HT1080 (cell line): ENCODE measurements at regions not wholly inside any gene's neighbourhood (a gene's known extent, or its start where the extent isn't known, plus 50 kb on each side); places are given as distances from the start of the nearest gene placed in this dataset.

Source experiments
- DNase-seq: peaks from one replicate; pipeline ENCODE4 v3.0.0-alpha.2; 2015; ENCODE audit warnings: low read depth

- no peak for DNase-seq
Measured at GRCh38 chr16:85187886-85188285, 75.6 kb upstream of the CIBAR2 start.

GRCh38 chr16:85188822-85189672 lies 76.8 kb upstream of the CIBAR2 start:
- DNase-seq: no peak

- no peak for DNase-seq
Measured at GRCh38 chr16:85190572-85190971, 78.3 kb upstream of the CIBAR2 start.

GRCh38 chr16:85191341-85191965 lies 79.2 kb upstream of the CIBAR2 start:
- no peak for DNase-seq

GRCh38 chr16:85192238-85193114 lies 80.2 kb upstream of the CIBAR2 start:
- no peak for DNase-seq

GRCh38 chr16:85193115-85193493 lies 80.8 kb upstream of the CIBAR2 start:
- no peak for DNase-seq

GRCh38 chr16:85193876-85194275 lies 81.6 kb upstream of the CIBAR2 start:
- no peak for DNase-seq

- DNase-seq: no peak
Measured at GRCh38 chr16:85194307-85195270, 82.3 kb upstream of the CIBAR2 start.

- DNase-seq: no peak
Measured at GRCh38 chr16:85195271-85195647, 83.0 kb upstream of the CIBAR2 start.

GRCh38 chr16:85195900-85196772 lies 83.9 kb upstream of the CIBAR2 start:
- DNase-seq: no peak

GRCh38 chr16:85196976-85197375 lies 84.7 kb upstream of the CIBAR2 start:
- no peak for DNase-seq

GRCh38 chr16:85197611-85198566 lies 85.6 kb upstream of the CIBAR2 start:
- DNase-seq: no peak

- DNase-seq: no peak
Measured at GRCh38 chr16:85199069-85199725, 86.9 kb upstream of the CIBAR2 start.

- DNase-seq: no peak
Measured at GRCh38 chr16:85199880-85200279, 87.6 kb upstream of the CIBAR2 start.

GRCh38 chr16:85200471-85201278 lies 88.4 kb upstream of the CIBAR2 start:
- no peak for DNase-seq

- DNase-seq: no peak
Measured at GRCh38 chr16:85201574-85201973, 89.3 kb upstream of the CIBAR2 start.

GRCh38 chr16:85202051-85202601 lies 89.9 kb upstream of the CIBAR2 start:
- no peak for DNase-seq
